GM12878 (cell line): ENCODE measurements at regions not wholly inside any gene's neighbourhood (a gene's known extent, or its start where the extent isn't known, plus 50 kb on each side); places are given as distances from the start of the nearest gene placed in this dataset.

Source experiments
- ATAC-seq: fragments of 200-7000 bp; cut with Tn5 transposase; 3 replicates; pipeline ENCODE4 v1.9.1; 2020; ENCODE audit warnings: mild to moderate bottlenecking, moderate library complexity
- BruUV-seq: library from RNA; stranded (reverse); fragments of 400-500 nt; replicated peaks from 2 replicates; lab custom pipeline; 2021; lab: Mats Ljungman, UMichigan
- CTCF ChIA-PET: fragments of 300-600 bp; sonication (Branson Sonifier 250); formaldehyde crosslinking; extraction: SDS; loops from one replicate; lab custom pipeline; 2021; ENCODE audit warnings: inconsistent platforms; lab: Yijun Ruan, JAX
- POLR2A ChIA-PET: fragments of 350-600 bp; formaldehyde crosslinking; extraction: SDS; loops from one replicate; lab custom pipeline; 2021; ENCODE audit warnings: inconsistent platforms; lab: Charles Lee
- RAD21 ChIA-PET: fragments of 300-600 bp; sonication (Branson Sonifier 250); formaldehyde crosslinking; loops from one replicate; lab custom pipeline; 2023; ENCODE audit warnings: antibody characterized with exemption; ENCODE audit not compliant: unreplicated experiment; lab: Charles Lee
- SMC1A ChIA-PET: fragments of 300-600 bp; sonication (Branson Sonifier 250); formaldehyde crosslinking; loops from one replicate; lab custom pipeline; 2023; ENCODE audit not compliant: unreplicated experiment, uncharacterized antibody; lab: Charles Lee
- DNase-seq: peaks from one replicate; pipeline ENCODE4 v3.0.0-alpha.2; 2011; ENCODE audit warnings: low read depth, low spot score
- FAIRE-seq: peaks from 3 replicates; lab custom pipeline; 2011; peaks lifted over from hg19 to GRCh38; lab: Jason Lieb, UNC
- H2AFZ ChIP-seq: 2 replicates; pipeline ENCODE4 v1.6.0; 2011; ENCODE audit warnings: low read depth, low read length, control low read depth; ENCODE audit not compliant: control insufficient read depth
- H3K27ac ChIP-seq: 2 replicates; pipeline ENCODE4 v1.5.1; 2011; ENCODE audit warnings: control low read depth; ENCODE audit not compliant: control insufficient read depth, insufficient read depth
- H3K27me3 ChIP-seq, 2 experiments: replicated peaks in 1 of 2; 2 replicates each; pipeline versions ENCODE4 v1.6.0 to v1.6.1; 2011; ENCODE audit warnings: low read length in 1 of 2; ENCODE audit not compliant: control insufficient read depth in 2 of 2, insufficient read depth in 2 of 2
- H3K36me3 ChIP-seq, 2 experiments: 2 replicates each; pipeline ENCODE4 v1.5.1; 2011; ENCODE audit warnings: low read length in 1 of 2; ENCODE audit not compliant: control insufficient read depth in 2 of 2, insufficient read depth in 2 of 2
- H3K4me1 ChIP-seq: 2 replicates; pipeline ENCODE4 v1.6.1; 2011; ENCODE audit warnings: mild to moderate bottlenecking, low read length, moderate library complexity, mixed read lengths; ENCODE audit not compliant: control insufficient read depth, insufficient read depth
- H3K4me2 ChIP-seq: 2 replicates; pipeline ENCODE4 v1.6.0; 2011; ENCODE audit warnings: control low read depth; ENCODE audit not compliant: control insufficient read depth, insufficient read depth
- H3K4me3 ChIP-seq: fragments of 200-600 bp; sonication (generic); 2 replicates; pipeline ENCODE4 v1.5.1; 2016
- H3K79me2 ChIP-seq: 2 replicates; pipeline ENCODE4 v1.6.0; 2011; ENCODE audit warnings: low read length; ENCODE audit not compliant: control insufficient read depth, insufficient read depth
- H3K9ac ChIP-seq: 2 replicates; pipeline ENCODE4 v1.8.0; 2011; ENCODE audit warnings: low read length, control low read depth, mixed read lengths; ENCODE audit not compliant: control insufficient read depth, insufficient read depth
- H3K9me3 ChIP-seq: replicated peaks from 3 replicates; pipeline ENCODE4 v1.5.1; 2011; ENCODE audit warnings: mild to moderate bottlenecking, low read length; ENCODE audit not compliant: control insufficient read depth, insufficient read depth
- H4K20me1 ChIP-seq: 2 replicates; pipeline ENCODE4 v1.6.0; 2011; ENCODE audit not compliant: control insufficient read depth, insufficient read depth
- BRCA1 ChIP-seq: IDR thresholded peaks from 2 replicates; pipeline ENCODE4 v1.6.1; 2011; ENCODE audit warnings: low read depth, low read length, improper control_type of control experiment
- ETV6 ChIP-seq, 2 experiments: fragments of 450-650 bp in 1 of 2; IDR thresholded peaks in 1 of 2; conservative IDR thresholded peaks in 1 of 2; 2 replicates each; pipeline ENCODE4 v1.6.1; 2014; ENCODE audit warnings: antibody characterized with exemption in 1 of 2, borderline replicate concordance in 1 of 2, low read depth in 1 of 2, mild to moderate bottlenecking in 1 of 2, moderate library complexity in 1 of 2
- IKZF1 ChIP-seq: fragments of 450-650 bp; conservative IDR thresholded peaks from 2 replicates; pipeline ENCODE4 v1.6.1; 2017; ENCODE audit warnings: antibody characterized with exemption, mild to moderate bottlenecking
- MYC ChIP-seq: IDR thresholded peaks from 2 replicates; pipeline ENCODE4 v1.6.1; 2011; ENCODE audit warnings: mild to moderate bottlenecking, low read length, moderate library complexity, inconsistent platforms; ENCODE audit not compliant: insufficient read depth, insufficient replicate concordance, insufficient read length, severe bottlenecking
- NBN ChIP-seq: fragments of 450-650 bp; IDR thresholded peaks from 2 replicates; pipeline ENCODE4 v1.6.1; 2016
- WGBS: methylation state at CpG from one replicate; pipeline ENCODE4 v1.1.6; 2016; ENCODE audit warnings: low lambda C conversion rate; ENCODE audit not compliant: insufficient replicate concordance, insufficient coverage; ENCODE audit errors: missing lambda C conversion rate; 5-methylcytosine and 5-hydroxymethylcytosine counted together
- in situ Hi-C: fragments of 300-500 bp; cut with MboI; formaldehyde crosslinking; loops from 9 replicates; pipeline ENCODE4 v1.14.3; 2018; ENCODE audit warnings: mixed read lengths
- intact Hi-C: fragments of 100-400 bp; cut with micrococcal nuclease; formaldehyde crosslinking; loops from one replicate; pipeline ENCODE4 v1.14.2; 2022; ENCODE audit not compliant: unreplicated experiment
- TF ChIP-seq, protein P1 (sequence below): IDR thresholded peaks from 2 replicates; pipeline ENCODE4 v1.6.1; 2011; ENCODE audit warnings: borderline replicate concordance, low read depth, mild to moderate bottlenecking, moderate library complexity, low read length; ENCODE audit not compliant: insufficient read depth, poor library complexity, severe bottlenecking
- TF ChIP-seq, protein P2 (sequence below): fragments of 450-650 bp; formaldehyde crosslinking; IDR thresholded peaks from 2 replicates; pipeline ENCODE4 v1.4.0; 2020; ENCODE audit warnings: mild to moderate bottlenecking, moderate library complexity

DNA sequence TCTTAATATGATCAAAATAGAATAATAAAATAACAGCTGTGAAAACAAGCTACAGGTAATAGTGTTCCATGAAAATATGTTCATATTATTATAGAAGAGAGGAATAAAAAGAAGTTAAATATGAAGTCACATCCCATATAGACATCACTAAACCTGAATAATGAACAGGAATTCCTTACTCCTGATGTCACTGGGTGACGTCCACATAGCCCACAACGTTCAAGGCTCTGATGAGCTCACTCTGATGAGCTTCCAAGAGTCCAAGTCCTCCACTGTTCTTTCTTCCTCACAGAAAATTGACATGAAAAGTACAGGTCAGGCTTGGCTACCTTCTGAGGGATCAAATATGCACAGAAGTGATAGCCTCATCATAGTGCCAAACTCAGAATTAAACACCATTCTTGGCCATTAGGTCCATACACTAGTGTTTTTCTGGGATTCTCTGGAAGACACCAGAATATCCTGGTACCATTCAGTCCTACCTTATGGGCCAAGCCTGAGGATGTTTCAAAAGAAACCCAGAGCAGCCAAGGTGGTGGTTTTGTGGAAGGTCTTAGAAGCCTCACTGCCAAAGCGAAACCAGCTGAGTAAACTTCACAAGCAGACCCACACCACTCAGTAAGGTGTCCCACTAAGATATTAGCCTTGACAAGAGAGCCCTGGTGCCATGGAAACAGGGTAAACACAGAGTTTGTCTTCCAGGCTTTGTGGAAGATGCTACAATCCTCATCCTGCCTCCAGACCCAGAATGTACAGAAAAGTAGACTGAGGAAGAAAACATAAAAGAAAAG, 138.4 kb upstream of the HHIP start:
- H3K79me2 ChIP-seq = no peaks in the 10 kb centered on the region
- ChIA-PET POLR2A (no interaction called here), CTCF (no interaction called here), SMC1A (interaction anchor here (1.0 kb wide), 1 partner anchor 11 kb away, joined by 3 read pairs; no protein-coding TSS in a partner anchor), RAD21 (no interaction called here)
- no peak overlapping the region for H3K27ac ChIP-seq
- H4K20me1 ChIP-seq = no peaks in the 10 kb centered on the region
- intact Hi-C loops (no loop called here), in situ Hi-C loops (no loop called here)
- no peaks in the 10 kb centered on the region for H3K27me3 ChIP-seq
- no peak for ATAC-seq
- DNase-seq = no peak
- no peak for FAIRE-seq
- H3K4me2 ChIP-seq = no peak overlapping the region
- no peak for TF ChIP-seq ETV6 (conservative IDR thresholded peaks at IDR 0.05 in 1 of 2, IDR thresholded peaks at IDR 0.05 in 1 of 2; ENCODE audit: borderline replicate concordance in 1 of 2, low read depth in 1 of 2)
- no peak for TF ChIP-seq IKZF1
- TF ChIP-seq MYC = no peak
- TF ChIP-seq, protein P1, sequence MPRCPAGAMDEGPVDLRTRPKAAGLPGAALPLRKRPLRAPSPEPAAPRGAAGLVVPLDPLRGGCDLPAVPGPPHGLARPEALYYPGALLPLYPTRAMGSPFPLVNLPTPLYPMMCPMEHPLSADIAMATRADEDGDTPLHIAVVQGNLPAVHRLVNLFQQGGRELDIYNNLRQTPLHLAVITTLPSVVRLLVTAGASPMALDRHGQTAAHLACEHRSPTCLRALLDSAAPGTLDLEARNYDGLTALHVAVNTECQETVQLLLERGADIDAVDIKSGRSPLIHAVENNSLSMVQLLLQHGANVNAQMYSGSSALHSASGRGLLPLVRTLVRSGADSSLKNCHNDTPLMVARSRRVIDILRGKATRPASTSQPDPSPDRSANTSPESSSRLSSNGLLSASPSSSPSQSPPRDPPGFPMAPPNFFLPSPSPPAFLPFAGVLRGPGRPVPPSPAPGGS = no peak
- TF ChIP-seq BRCA1 = no peak
- TF ChIP-seq NBN = no peak
- TF ChIP-seq, protein P2, sequence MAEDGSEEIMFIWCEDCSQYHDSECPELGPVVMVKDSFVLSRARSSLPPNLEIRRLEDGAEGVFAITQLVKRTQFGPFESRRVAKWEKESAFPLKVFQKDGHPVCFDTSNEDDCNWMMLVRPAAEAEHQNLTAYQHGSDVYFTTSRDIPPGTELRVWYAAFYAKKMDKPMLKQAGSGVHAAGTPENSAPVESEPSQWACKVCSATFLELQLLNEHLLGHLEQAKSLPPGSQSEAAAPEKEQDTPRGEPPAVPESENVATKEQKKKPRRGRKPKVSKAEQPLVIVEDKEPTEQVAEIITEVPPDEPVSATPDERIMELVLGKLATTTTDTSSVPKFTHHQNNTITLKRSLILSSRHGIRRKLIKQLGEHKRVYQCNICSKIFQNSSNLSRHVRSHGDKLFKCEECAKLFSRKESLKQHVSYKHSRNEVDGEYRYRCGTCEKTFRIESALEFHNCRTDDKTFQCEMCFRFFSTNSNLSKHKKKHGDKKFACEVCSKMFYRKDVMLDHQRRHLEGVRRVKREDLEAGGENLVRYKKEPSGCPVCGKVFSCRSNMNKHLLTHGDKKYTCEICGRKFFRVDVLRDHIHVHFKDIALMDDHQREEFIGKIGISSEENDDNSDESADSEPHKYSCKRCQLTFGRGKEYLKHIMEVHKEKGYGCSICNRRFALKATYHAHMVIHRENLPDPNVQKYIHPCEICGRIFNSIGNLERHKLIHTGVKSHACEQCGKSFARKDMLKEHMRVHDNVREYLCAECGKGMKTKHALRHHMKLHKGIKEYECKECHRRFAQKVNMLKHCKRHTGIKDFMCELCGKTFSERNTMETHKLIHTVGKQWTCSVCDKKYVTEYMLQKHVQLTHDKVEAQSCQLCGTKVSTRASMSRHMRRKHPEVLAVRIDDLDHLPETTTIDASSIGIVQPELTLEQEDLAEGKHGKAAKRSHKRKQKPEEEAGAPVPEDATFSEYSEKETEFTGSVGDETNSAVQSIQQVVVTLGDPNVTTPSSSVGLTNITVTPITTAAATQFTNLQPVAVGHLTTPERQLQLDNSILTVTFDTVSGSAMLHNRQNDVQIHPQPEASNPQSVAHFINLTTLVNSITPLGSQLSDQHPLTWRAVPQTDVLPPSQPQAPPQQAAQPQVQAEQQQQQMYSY (CRISPR knock-in tag) = no peak
- 0% methylated on average over 3 of the region's 3 CpGs for WGBS
- no peak overlapping the region for H3K9ac ChIP-seq
- H2AFZ ChIP-seq = no peak overlapping the region
- no peaks in the 10 kb centered on the region for H3K4me1 ChIP-seq
- no peaks in the 10 kb centered on the region for H3K36me3 ChIP-seq
- no TSS peak for BruUV-seq
- no peak overlapping the region for H3K4me3 ChIP-seq
- no peaks in the 10 kb centered on the region for H3K9me3 ChIP-seq
